Testis (tissue), 2 donors: ENCODE measurements at regions not wholly inside any gene's neighbourhood (a gene's known extent, or its start where the extent isn't known, plus 50 kb on each side); places are given as distances from the start of the nearest gene placed in this dataset.

Source experiments
- CTCF ChIP-seq, 3 experiments: fragments of 450-650 bp in 2 of 3; fragments of 200-600 bp in 1 of 3; sonication (generic) in 1 of 3; IDR thresholded peaks; one replicate each; pipeline ENCODE4 v1.5.1; 2016 to 2019; ENCODE audit warnings: antibody characterized with exemption in 3 of 3, mild to moderate bottlenecking in 2 of 3, moderate library complexity in 1 of 3
- POLR2A ChIP-seq: fragments of 450-650 bp; IDR thresholded peaks from one replicate; pipeline ENCODE4 v1.6.1; 2017; ENCODE audit warnings: antibody characterized with exemption, mild to moderate bottlenecking, moderate library complexity

DNA sequence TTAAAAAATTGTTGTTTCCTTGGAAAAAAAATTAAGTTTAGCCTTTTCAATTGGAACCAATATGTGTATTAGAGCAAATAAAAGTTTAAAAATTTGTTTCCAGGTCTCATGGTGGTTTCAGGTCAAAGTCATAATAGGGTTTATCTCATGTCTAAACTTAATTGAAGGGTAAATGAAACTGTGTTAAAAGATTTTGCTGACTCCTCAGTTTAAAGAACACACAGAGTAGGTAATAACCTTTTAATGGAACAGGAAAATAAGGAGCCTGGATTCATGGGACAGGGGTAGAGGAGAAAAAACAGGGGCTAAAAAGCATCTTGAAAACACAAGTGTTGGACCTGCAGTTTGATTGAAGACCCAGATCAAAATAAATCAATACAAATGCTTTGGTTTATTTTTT is 190.6 kb downstream of the MFSD1 start:
- no peak for TF ChIP-seq CTCF (IDR thresholded peaks at IDR 0.05)
- TF ChIP-seq POLR2A = no peak
